ENCODE measurements at regions not wholly inside any gene's neighbourhood (a gene's known extent, or its start where the extent isn't known, plus 50 kb on each side); places are given as distances from the start of the nearest gene placed in this dataset.
A peak's percentile ranks its signal among the peaks of the same experiment; 100 is the strongest.

- H3K4me2 ChIP-seq (ENCODE audit: low read depth, low read length, poor library complexity, severe bottlenecking): no peak overlapping the region
- no peaks in the 10 kb centered on the region for H3K36me3 ChIP-seq (ENCODE audit: insufficient read depth, low read length)
- no peaks in the 10 kb centered on the region for H3K9me2 ChIP-seq (replicated peaks; ENCODE audit: insufficient read depth, low read length)
- no peak overlapping the region for H3K27ac ChIP-seq (ENCODE audit: low read length)
- H3K4me1 ChIP-seq (ENCODE audit: low read length): no peaks in the 10 kb centered on the region
- no peak overlapping the region for H2AFZ ChIP-seq (ENCODE audit: low read length)
- H3K9ac ChIP-seq (ENCODE audit: low read length): no peak overlapping the region
- no peaks in the 10 kb centered on the region for H3K9me3 ChIP-seq (ENCODE audit: low read length)
- no peak for DNase-seq
- no peak overlapping the region for H3K4me3 ChIP-seq (ENCODE audit: low read length)
- no peaks in the 10 kb centered on the region for H3K27me3 ChIP-seq (ENCODE audit: low read length)
- no peaks in the 10 kb centered on the region for H4K20me1 ChIP-seq (ENCODE audit: insufficient read depth, low read depth, low read length)
- no peaks in the 10 kb centered on the region for H3K79me2 ChIP-seq (ENCODE audit: low read length)
Observed at GRCh38 chr12:112674539-112674938, 117.0 kb upstream of the RPH3A start.

DNA sequence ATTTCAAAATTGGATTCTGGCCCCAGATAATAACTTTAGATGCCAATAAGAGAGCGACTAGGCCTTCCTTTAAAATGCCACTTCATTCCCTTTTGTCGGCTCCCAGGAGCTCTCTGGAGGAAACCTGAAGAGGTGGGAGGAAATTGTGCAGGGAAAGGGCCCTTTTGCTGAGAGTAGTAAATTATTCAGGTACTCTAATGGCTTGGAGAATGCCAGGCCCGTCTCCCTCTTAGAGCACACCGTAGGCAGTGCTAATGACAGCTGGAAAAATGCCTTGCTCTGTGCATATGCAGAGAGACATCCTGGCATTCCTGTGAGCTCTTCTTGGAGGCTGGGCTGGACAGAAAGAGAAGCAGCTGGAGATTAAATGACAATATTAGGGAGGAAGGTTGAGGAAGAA, 115.0 kb upstream of the RPH3A start:
- Histone ChIP-seq H3K4me1 (ENCODE audit: low read length) (no peaks in the 10 kb centered on the region), H3K36me3 (ENCODE audit: insufficient read depth, low read length) (no peaks in the 10 kb centered on the region), H3K9me2 (replicated peaks; ENCODE audit: insufficient read depth, low read length) (no peaks in the 10 kb centered on the region), H3K9ac (ENCODE audit: low read length) (no peak overlapping the region), H3K9me3 (ENCODE audit: low read length) (no peaks in the 10 kb centered on the region), H3K4me3 (ENCODE audit: low read length) (no peak overlapping the region), H4K20me1 (ENCODE audit: insufficient read depth, low read depth, low read length) (no peaks in the 10 kb centered on the region), H3K27me3 (ENCODE audit: low read length) (no peaks in the 10 kb centered on the region), H3K79me2 (ENCODE audit: low read length) (no peaks in the 10 kb centered on the region), H3K27ac (ENCODE audit: low read length) (no peak overlapping the region), H3K4me2 (ENCODE audit: low read depth, low read length, poor library complexity, severe bottlenecking) (no peak overlapping the region), H2AFZ (ENCODE audit: low read length) (no peak overlapping the region)
- DNase-seq: no peak

- no peak overlapping the region for H3K4me3 ChIP-seq (ENCODE audit: low read length)
- no peak for DNase-seq
- H3K9ac ChIP-seq (ENCODE audit: low read length): no peak overlapping the region
- H3K4me2 ChIP-seq (ENCODE audit: low read depth, low read length, poor library complexity, severe bottlenecking): no peak overlapping the region
- no peak overlapping the region for H3K27ac ChIP-seq (ENCODE audit: low read length)
- H3K27me3 ChIP-seq (ENCODE audit: low read length): no peaks in the 10 kb centered on the region; the same call in 1 of the 2 replicates
- H3K79me2 ChIP-seq (ENCODE audit: low read length): no peaks in the 10 kb centered on the region
- no peaks in the 10 kb centered on the region for H3K4me1 ChIP-seq (ENCODE audit: low read length)
- H3K36me3 ChIP-seq (ENCODE audit: insufficient read depth, low read length): no peaks in the 10 kb centered on the region
- H4K20me1 ChIP-seq (ENCODE audit: insufficient read depth, low read depth, low read length): no peaks in the 10 kb centered on the region
- no peaks in the 10 kb centered on the region for H3K9me3 ChIP-seq (ENCODE audit: low read length)
- H2AFZ ChIP-seq (ENCODE audit: low read length): no peak overlapping the region
- H3K9me2 ChIP-seq (replicated peaks; ENCODE audit: insufficient read depth, low read length): no peaks in the 10 kb centered on the region
Observed at GRCh38 chr12:112677050-112677765, 114.3 kb upstream of the RPH3A start.

DNA sequence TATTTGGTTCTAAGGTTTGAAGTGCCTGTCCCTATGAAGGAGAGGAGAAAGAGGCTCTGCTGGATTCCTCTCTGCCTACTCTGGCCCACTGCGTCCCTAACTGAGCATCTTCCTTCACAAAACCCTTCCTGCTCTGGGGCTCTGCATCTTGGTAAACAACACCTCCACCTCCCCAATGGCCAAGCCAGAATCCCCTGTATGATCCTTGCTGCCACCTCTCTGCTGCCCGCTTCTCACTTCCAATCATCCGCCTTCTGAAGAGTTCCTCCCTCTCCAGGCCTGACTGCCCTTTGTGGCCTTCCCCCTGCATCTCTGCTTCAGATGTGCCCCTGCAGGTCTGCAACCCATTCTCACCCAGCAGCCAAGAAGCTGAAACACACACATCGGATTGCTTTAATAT, 110.6 kb upstream of the RPH3A start:
- Histone ChIP-seq H3K79me2 (ENCODE audit: low read length) (no peaks in the 10 kb centered on the region), H3K4me3 (ENCODE audit: low read length) (no peak overlapping the region), H2AFZ (ENCODE audit: low read length) (no peak overlapping the region), H3K9me2 (replicated peaks; ENCODE audit: insufficient read depth, low read length) (no peaks in the 10 kb centered on the region), H3K4me1 (ENCODE audit: low read length) (no peaks in the 10 kb centered on the region), H3K9ac (ENCODE audit: low read length) (no peak overlapping the region), H4K20me1 (ENCODE audit: insufficient read depth, low read depth, low read length) (no peaks in the 10 kb centered on the region), H3K27me3 (ENCODE audit: low read length) (no peaks in the 10 kb centered on the region; the same call in 1 of the 2 replicates), H3K9me3 (ENCODE audit: low read length) (no peaks in the 10 kb centered on the region), H3K36me3 (ENCODE audit: insufficient read depth, low read length) (no peaks in the 10 kb centered on the region), H3K4me2 (ENCODE audit: low read depth, low read length, poor library complexity, severe bottlenecking) (no peak overlapping the region), H3K27ac (ENCODE audit: low read length) (no peak overlapping the region)
- peak; percentile 0 for DNase-seq

DNA sequence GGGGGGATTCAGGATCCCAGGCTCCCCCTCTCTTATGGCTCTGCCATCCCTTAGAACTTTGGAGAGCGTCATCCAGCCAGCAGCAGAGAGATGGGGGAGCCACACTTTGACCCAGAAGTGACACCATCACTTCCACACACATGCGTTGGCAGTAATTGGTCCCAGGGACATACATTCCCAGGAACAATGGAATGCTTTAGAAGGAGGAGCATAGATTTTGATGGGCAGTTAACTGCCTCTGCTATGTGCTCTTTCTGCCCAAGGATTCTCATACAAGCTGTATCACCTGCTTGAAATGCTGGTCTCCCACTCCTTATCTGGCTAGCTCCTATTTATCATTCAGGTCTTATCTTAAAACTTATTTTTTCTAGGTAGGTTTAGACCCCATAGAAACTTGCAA, 109.0 kb upstream of the RPH3A start:
- DNase-seq: peak; percentile 20
- Histone ChIP-seq H3K9ac (ENCODE audit: low read length) (no peak overlapping the region), H3K79me2 (ENCODE audit: low read length) (no peaks in the 10 kb centered on the region), H3K4me2 (ENCODE audit: low read depth, low read length, poor library complexity, severe bottlenecking) (no peak overlapping the region), H3K27ac (ENCODE audit: low read length) (no peak overlapping the region), H4K20me1 (ENCODE audit: insufficient read depth, low read depth, low read length) (no peaks in the 10 kb centered on the region), H3K27me3 (ENCODE audit: low read length) (no peaks in the 10 kb centered on the region; the same call in 1 of the 2 replicates), H3K9me3 (ENCODE audit: low read length) (no peaks in the 10 kb centered on the region), H3K9me2 (replicated peaks; ENCODE audit: insufficient read depth, low read length) (no peaks in the 10 kb centered on the region), H3K36me3 (ENCODE audit: insufficient read depth, low read length) (no peaks in the 10 kb centered on the region), H3K4me3 (ENCODE audit: low read length) (no peak overlapping the region), H3K4me1 (ENCODE audit: low read length) (no peaks in the 10 kb centered on the region), H2AFZ (ENCODE audit: low read length) (no peak overlapping the region)

- no peaks in the 10 kb centered on the region for H3K4me1 ChIP-seq (ENCODE audit: low read length)
- H3K9ac ChIP-seq (ENCODE audit: low read length): no peak overlapping the region
- H3K27ac ChIP-seq (ENCODE audit: low read length): no peak overlapping the region
- H4K20me1 ChIP-seq (ENCODE audit: insufficient read depth, low read depth, low read length): no peaks in the 10 kb centered on the region
- H3K9me2 ChIP-seq (replicated peaks; ENCODE audit: insufficient read depth, low read length): no peaks in the 10 kb centered on the region
- H3K4me3 ChIP-seq (ENCODE audit: low read length): no peak overlapping the region
- H3K79me2 ChIP-seq (ENCODE audit: low read length): no peaks in the 10 kb centered on the region
- DNase-seq: peak; percentile 57
- no peak overlapping the region for H2AFZ ChIP-seq (ENCODE audit: low read length)
- H3K27me3 ChIP-seq (ENCODE audit: low read length): no peaks in the 10 kb centered on the region; the same call in 1 of the 2 replicates
- no peak overlapping the region for H3K4me2 ChIP-seq (ENCODE audit: low read depth, low read length, poor library complexity, severe bottlenecking)
- no peaks in the 10 kb centered on the region for H3K36me3 ChIP-seq (ENCODE audit: insufficient read depth, low read length)
- no peaks in the 10 kb centered on the region for H3K9me3 ChIP-seq (ENCODE audit: low read length)
Observed at GRCh38 chr12:112684742-112685141, 106.8 kb upstream of the RPH3A start.

- H2AFZ ChIP-seq (ENCODE audit: low read length): no peak overlapping the region
- no peaks in the 10 kb centered on the region for H3K4me1 ChIP-seq (ENCODE audit: low read length)
- H3K4me2 ChIP-seq (ENCODE audit: low read depth, low read length, poor library complexity, severe bottlenecking): no peak overlapping the region
- no peaks in the 10 kb centered on the region; the same call in 1 of the 2 replicates for H3K27me3 ChIP-seq (ENCODE audit: low read length)
- H3K4me3 ChIP-seq (ENCODE audit: low read length): no peak overlapping the region
- peak; percentile 35 for DNase-seq
- H3K9ac ChIP-seq (ENCODE audit: low read length): no peak overlapping the region
- H3K9me2 ChIP-seq (replicated peaks; ENCODE audit: insufficient read depth, low read length): no peaks in the 10 kb centered on the region
- H3K36me3 ChIP-seq (ENCODE audit: insufficient read depth, low read length): no peaks in the 10 kb centered on the region
- H4K20me1 ChIP-seq (ENCODE audit: insufficient read depth, low read depth, low read length): no peaks in the 10 kb centered on the region
- H3K79me2 ChIP-seq (ENCODE audit: low read length): no peaks in the 10 kb centered on the region
- H3K27ac ChIP-seq (ENCODE audit: low read length): no peak overlapping the region
- H3K9me3 ChIP-seq (ENCODE audit: low read length): no peaks in the 10 kb centered on the region
Observed at GRCh38 chr12:112685321-112685720, 106.2 kb upstream of the RPH3A start.

DNA sequence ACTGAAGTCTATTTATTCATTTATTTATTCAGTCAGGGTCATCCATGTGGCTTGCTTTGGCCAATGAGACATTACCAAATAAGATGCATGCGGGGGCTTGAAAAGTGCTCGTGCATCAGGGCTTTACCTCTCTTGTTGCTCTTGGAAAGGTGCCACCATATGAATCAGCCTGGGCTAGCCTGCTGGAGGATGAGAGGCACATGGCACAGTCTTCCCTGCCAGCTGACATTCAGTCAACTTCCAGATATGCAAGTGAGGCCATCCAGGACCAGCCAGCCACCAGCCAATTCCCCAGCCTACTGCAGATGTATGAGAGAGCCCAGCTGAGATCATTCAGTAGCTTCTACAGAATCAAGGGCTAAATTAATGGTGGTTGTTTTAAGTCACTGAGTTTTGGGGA, 105.2 kb upstream of the RPH3A start:
- peak; percentile 39 for DNase-seq
- Histone ChIP-seq H3K36me3 (ENCODE audit: insufficient read depth, low read length) (no peaks in the 10 kb centered on the region), H3K79me2 (ENCODE audit: low read length) (no peaks in the 10 kb centered on the region), H3K9me3 (ENCODE audit: low read length) (no peaks in the 10 kb centered on the region), H3K4me1 (ENCODE audit: low read length) (no peaks in the 10 kb centered on the region), H3K27ac (ENCODE audit: low read length) (no peak overlapping the region), H3K27me3 (ENCODE audit: low read length) (no peaks in the 10 kb centered on the region; the same call in 1 of the 2 replicates), H3K4me2 (ENCODE audit: low read depth, low read length, poor library complexity, severe bottlenecking) (no peak overlapping the region), H3K4me3 (ENCODE audit: low read length) (no peak overlapping the region), H2AFZ (ENCODE audit: low read length) (no peak overlapping the region), H4K20me1 (ENCODE audit: insufficient read depth, low read depth, low read length) (no peaks in the 10 kb centered on the region), H3K9ac (ENCODE audit: low read length) (no peak overlapping the region), H3K9me2 (replicated peaks; ENCODE audit: insufficient read depth, low read length) (no peaks in the 10 kb centered on the region)
